ENCODE measurements at regions not wholly inside any gene's neighbourhood (a gene's known extent, or its start where the extent isn't known, plus 50 kb on each side); places are given as distances from the start of the nearest gene placed in this dataset.
"Not testable (repeated sequence)": the region's sequence is repeated elsewhere in the genome, so short reads cannot be mapped to it uniquely, and the experiment has no call there.

GRCh38 chr1:148366136-148366753, 116.9 kb downstream of the PPIAL4G start:
- not testable (repeated sequence) for TF ChIP-seq CTCF (IDR thresholded peaks at IDR 0.05; ENCODE audit: borderline replicate concordance, extremely low read depth, low read length, poor library complexity, severe bottlenecking); EZH2 (IDR thresholded peaks at IDR 0.05; ENCODE audit: borderline replicate concordance, low read depth, low read length, severe bottlenecking)
